Naive thymus-derived CD4-positive, alpha-beta T cell (primary cell): ENCODE measurements at regions not wholly inside any gene's neighbourhood (a gene's known extent, or its start where the extent isn't known, plus 50 kb on each side); places are given as distances from the start of the nearest gene placed in this dataset.
"Not testable (repeated sequence)": the region's sequence is repeated elsewhere in the genome, so short reads cannot be mapped to it uniquely, and the experiment has no call there.

Source experiments
- ATAC-seq: fragments of 150-1000 bp; cut with Tn5 transposase; 2 replicates; pipeline ENCODE4 v1.10.0; 2021; ENCODE audit warnings: mild to moderate bottlenecking, moderate library complexity
- CTCF ChIA-PET: fragments of 350-600 bp; sonication (Branson Sonifier 250); formaldehyde crosslinking; loops from one replicate; lab custom pipeline; 2021; ENCODE audit warnings: antibody characterized with exemption; lab: Charles Lee
- POLR2A ChIA-PET: fragments of 350-600 bp; sonication (Branson Sonifier 250); formaldehyde crosslinking; loops from one replicate; lab custom pipeline; 2021; ENCODE audit warnings: antibody characterized with exemption, inconsistent platforms; lab: Charles Lee
- DNase-seq, 9 donors: peaks; one replicate each; pipeline versions ENCODE4 v3.0.0 to v3.0.0-alpha.2; 2020 to 2022; ENCODE audit warnings: mixed read lengths in 1 of 9
- H3K27ac ChIP-seq: one replicate; pipeline ENCODE4 v1.7.0; 2013; ENCODE audit warnings: mild to moderate bottlenecking, low read depth, low read length, moderate library complexity
- H3K27me3 ChIP-seq, 2 donors: one replicate each; pipeline ENCODE4 v1.7.0; 2013; ENCODE audit warnings: low read length in 2 of 2, mild to moderate bottlenecking in 2 of 2, moderate library complexity in 2 of 2; ENCODE audit not compliant: control insufficient read depth in 2 of 2, insufficient read depth in 2 of 2
- H3K36me3 ChIP-seq, 3 experiments: 1 replicate in 2 of 3; 2 replicates in 1 of 3; pipeline ENCODE4 v1.7.0; 2013; ENCODE audit warnings: low read length in 3 of 3, mild to moderate bottlenecking in 3 of 3, moderate library complexity in 1 of 3; ENCODE audit not compliant: insufficient read depth in 3 of 3, control insufficient read depth in 2 of 3
- H3K4me1 ChIP-seq, 2 donors: one replicate each; pipeline ENCODE4 v1.7.0; 2013; ENCODE audit warnings: low read length in 2 of 2, mild to moderate bottlenecking in 2 of 2, moderate library complexity in 1 of 2; ENCODE audit not compliant: control insufficient read depth in 2 of 2, insufficient read depth in 2 of 2
- H3K4me3 ChIP-seq: 2 replicates; pipeline ENCODE4 v1.7.0; 2013; ENCODE audit warnings: mild to moderate bottlenecking, low read length
- H3K9me3 ChIP-seq, 3 experiments: 1 replicate in 2 of 3; 2 replicates in 1 of 3; pipeline ENCODE4 v1.7.0; 2013; ENCODE audit warnings: low read length in 3 of 3; ENCODE audit not compliant: control insufficient read depth in 2 of 3
- H3K27ac Mint-ChIP-seq, 9 donors: one replicate each; pipeline ENCODE4 v1.8.0; 2020 to 2022; ENCODE audit warnings: mixed read lengths in 9 of 9, mild to moderate bottlenecking in 8 of 9, moderate library complexity in 5 of 9, inconsistent platforms in 2 of 9
- H3K27me3 Mint-ChIP-seq, 5 donors: one replicate each; pipeline ENCODE4 v1.8.0; 2021 to 2022; ENCODE audit warnings: mixed read lengths in 5 of 5, mild to moderate bottlenecking in 1 of 5
- H3K36me3 Mint-ChIP-seq, 5 donors: one replicate each; pipeline ENCODE4 v1.8.0; 2020 to 2022; ENCODE audit warnings: mixed read lengths in 5 of 5, mild to moderate bottlenecking in 3 of 5, inconsistent platforms in 1 of 5
- H3K4me1 Mint-ChIP-seq, 7 donors: one replicate each; pipeline ENCODE4 v1.8.0; 2020 to 2022; ENCODE audit warnings: mixed read lengths in 7 of 7, mild to moderate bottlenecking in 3 of 7, inconsistent platforms in 1 of 7
- H3K4me3 Mint-ChIP-seq, 10 donors: one replicate each; pipeline ENCODE4 v1.8.0; 2020 to 2022; ENCODE audit warnings: mild to moderate bottlenecking in 10 of 10, mixed read lengths in 10 of 10, moderate library complexity in 6 of 10, inconsistent platforms in 2 of 10
- H3K9me3 Mint-ChIP-seq, 11 donors: one replicate each; pipeline ENCODE4 v1.8.0; 2020 to 2022; ENCODE audit warnings: mixed read lengths in 11 of 11, mild to moderate bottlenecking in 4 of 11, inconsistent platforms in 1 of 11, moderate library complexity in 1 of 11
- intact Hi-C, 2 donors: fragments of 100-400 bp; cut with micrococcal nuclease; formaldehyde crosslinking; loops; one replicate each; pipeline ENCODE4 v1.15.1; 2023

- Mint-ChIP-seq H3K4me3 (no peak overlapping the region), H3K9me3 (peaks cover 8 to 28% (median 22%) of the 10 kb centered on the region in 11 donors), H3K36me3 (peaks cover 5 to 22% (median 9%) of the 10 kb centered on the region in 5 donors), H3K4me1 (peaks cover 0 to 6% (median 0%) of the 10 kb centered on the region in 7 donors), H3K27ac (no peak overlapping the region), H3K27me3 (no peaks in the 10 kb centered on the region)
- ATAC-seq (no peak), DNase-seq (no peak)
- intact Hi-C loops, result no loop called here
- Histone ChIP-seq H3K4me1 (no peaks in the 10 kb centered on the region), H3K36me3 (no peaks in the 10 kb centered on the region), H3K27ac (no peak overlapping the region), H3K27me3 (no peaks in the 10 kb centered on the region), H3K9me3 (peaks cover 0 to 8% (median 3%) of the 10 kb centered on the region in 3 experiments), H3K4me3 (no peak overlapping the region)
- ChIA-PET POLR2A (no interaction called here), CTCF (interaction anchor here (0.6 kb wide), 1 partner anchor 132 kb away, joined by 3 read pairs; no protein-coding TSS in a partner anchor)
Measured at GRCh38 chr5:40353442-40353841, 326.3 kb upstream of the PTGER4 start.

DNA sequence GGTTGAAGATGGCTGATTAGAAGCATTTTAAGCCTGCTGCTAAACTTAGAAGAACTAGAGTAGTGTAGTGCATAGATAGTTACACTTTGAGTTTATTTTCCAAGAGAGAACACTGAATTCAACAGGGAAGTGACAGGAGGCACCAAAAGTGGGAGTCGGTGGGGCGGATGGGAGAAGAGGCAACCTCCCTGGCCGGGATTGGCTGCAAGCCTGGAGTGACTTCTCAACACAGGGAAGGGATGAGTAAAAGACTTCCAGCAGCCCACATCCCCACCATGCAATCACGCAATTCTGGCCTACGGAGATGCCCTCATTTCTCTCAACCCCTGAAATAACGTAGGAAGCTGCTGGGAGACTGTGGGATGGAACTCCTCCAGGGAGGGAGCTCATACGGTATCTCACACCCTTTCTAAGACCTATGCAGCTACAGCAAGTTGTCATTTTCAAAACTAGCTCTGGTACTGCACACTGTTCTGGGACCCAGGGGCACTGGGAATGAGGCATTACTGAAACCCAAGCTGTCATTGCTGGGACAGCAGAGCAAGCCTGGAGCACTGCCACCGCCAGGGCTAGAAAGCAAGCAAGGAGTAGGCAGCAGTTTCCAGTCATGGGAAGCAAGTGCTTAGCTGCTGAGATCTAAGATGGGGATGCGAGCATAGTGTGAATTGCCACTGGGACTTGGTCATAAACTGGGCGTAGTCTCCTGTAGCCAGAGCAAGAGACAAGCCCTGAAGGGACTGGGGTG, 331.6 kb upstream of the PTGER4 start:
- H3K36me3 Mint-ChIP-seq, result peaks cover 5 to 29% (median 11%) of the 10 kb centered on the region in 5 donors
- no peaks in the 10 kb centered on the region for H3K27me3 Mint-ChIP-seq
- no peak for ATAC-seq
- H3K4me1 Mint-ChIP-seq, result no peaks in the 10 kb centered on the region
- intact Hi-C loops, result no loop called here
- Histone ChIP-seq H3K36me3 (no peaks in the 10 kb centered on the region), H3K4me3 (no peak overlapping the region), H3K27ac (no peak overlapping the region), H3K27me3 (no peaks in the 10 kb centered on the region), H3K9me3 (peaks cover 0 to 8% (median 3%) of the 10 kb centered on the region in 3 experiments), H3K4me1 (no peaks in the 10 kb centered on the region)
- ChIA-PET POLR2A (no interaction called here), CTCF (no interaction called here)
- no peak overlapping the region for H3K4me3 Mint-ChIP-seq
- no peak for DNase-seq
- H3K9me3 Mint-ChIP-seq, result peaks cover 10 to 35% (median 27%) of the 10 kb centered on the region in 11 donors
- no peak overlapping the region for H3K27ac Mint-ChIP-seq

GRCh38 chr5:40346901-40347300, 332.8 kb upstream of the PTGER4 start:
- Mint-ChIP-seq H3K27ac (no peak overlapping the region), H3K9me3 (peaks cover 10 to 35% (median 27%) of the 10 kb centered on the region in 11 donors), H3K27me3 (no peaks in the 10 kb centered on the region), H3K4me3 (no peak overlapping the region), H3K4me1 (no peaks in the 10 kb centered on the region), H3K36me3 (peaks cover 5 to 35% (median 11%) of the 10 kb centered on the region in 5 donors)
- Histone ChIP-seq H3K4me3 (no peak overlapping the region), H3K4me1 (no peaks in the 10 kb centered on the region), H3K27ac (no peak overlapping the region), H3K9me3 (peaks cover 0 to 8% (median 3%) of the 10 kb centered on the region in 3 experiments), H3K36me3 (no peaks in the 10 kb centered on the region), H3K27me3 (no peaks in the 10 kb centered on the region)
- ChIA-PET CTCF (no interaction called here), POLR2A (no interaction called here)
- ATAC-seq (no peak), DNase-seq (no peak)
- intact Hi-C loops, result no loop called here

DNA sequence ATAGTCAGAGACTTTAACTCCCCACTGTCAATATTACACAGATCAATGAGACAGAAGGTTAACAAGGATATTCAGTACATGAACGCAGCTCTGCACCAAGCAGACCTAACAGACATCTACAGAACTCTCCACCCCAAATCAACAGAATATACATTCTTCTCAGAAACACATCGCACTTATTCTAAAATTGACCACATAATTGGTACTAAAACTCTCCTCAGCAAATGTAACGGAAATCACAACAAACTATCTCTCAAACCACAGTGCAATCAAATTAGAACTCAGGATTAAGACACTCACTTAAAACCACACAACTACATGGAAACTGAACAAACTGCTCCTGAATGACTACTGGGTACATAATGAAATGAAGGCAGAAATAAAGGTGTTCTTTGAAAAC, 341.3 kb upstream of the PTGER4 start:
- DNase-seq, H3K27me3 Mint-ChIP-seq, H3K4me3 ChIP-seq, POLR2A ChIA-PET, CTCF ChIA-PET, H3K36me3 ChIP-seq, ATAC-seq, H3K27ac ChIP-seq, intact Hi-C loops, H3K9me3 ChIP-seq, H3K27me3 ChIP-seq: not testable (repeated sequence)
- Mint-ChIP-seq H3K36me3 (peaks cover 0 to 48% (median 8%) of the 10 kb centered on the region in 5 donors), H3K4me1 (peaks cover 0 to 26% (median 0%) of the 10 kb centered on the region in 7 donors), H3K9me3 (peaks cover 0 to 33% (median 4%) of the 10 kb centered on the region in 11 donors), H3K27ac (peak overlapping the region in 2 of 9 donors; percentile 21 to 53), H3K4me3 (peak overlapping the region in 2 of 10 donors; percentile 2 to 35)
- H3K4me1 ChIP-seq, result peaks cover 0 to 39% of the 10 kb centered on the region in 2 donors

- intact Hi-C loops, result loop anchor here in 1 of 2 donors (5.0 kb wide), 1 partner anchor 48 kb away; no protein-coding TSS in a partner anchor
- POLR2A ChIA-PET, result no interaction called here
- no peaks in the 10 kb centered on the region for H3K36me3 ChIP-seq
Measured at GRCh38 chr5:40334242-40334635, 345.5 kb upstream of the PTGER4 start.

GRCh38 chr5:40333459-40334241, 346.1 kb upstream of the PTGER4 start:
- POLR2A ChIA-PET, result no interaction called here
- H3K4me1 Mint-ChIP-seq, result peaks cover 0 to 24% (median 0%) of the 10 kb centered on the region in 7 donors
- Histone ChIP-seq H3K4me1 (peaks cover 0 to 46% of the 10 kb centered on the region in 2 donors), H3K27me3 (no peaks in the 10 kb centered on the region), H3K9me3 (no peaks in the 10 kb centered on the region), H3K36me3 (no peaks in the 10 kb centered on the region), H3K4me3 (no peak overlapping the region), H3K27ac (no peak overlapping the region)
- ATAC-seq (peak; percentile 38), DNase-seq (no peak)
- no peak overlapping the region for H3K27ac Mint-ChIP-seq
- no peaks in the 10 kb centered on the region for H3K27me3 Mint-ChIP-seq
- no peak overlapping the region for H3K4me3 Mint-ChIP-seq
- H3K9me3 Mint-ChIP-seq, result peaks cover 0 to 14% (median 3%) of the 10 kb centered on the region in 11 donors
- peaks cover 0 to 22% (median 6%) of the 10 kb centered on the region in 5 donors for H3K36me3 Mint-ChIP-seq
- CTCF ChIA-PET, result interaction anchor here (0.6 kb wide), 2 partner anchors 10 to 14 kb away, joined by 3 to 4 read pairs; no protein-coding TSS in a partner anchor
- intact Hi-C loops, result loop anchor here in 1 of 2 donors (5.0 kb wide), 1 partner anchor 49 kb away; no protein-coding TSS in a partner anchor

More at GRCh38 chr5:40334242-40334635, 345.5 kb upstream of the PTGER4 start:
- ATAC-seq (no peak), DNase-seq (no peak)
- no peak overlapping the region for H3K27ac ChIP-seq
- Mint-ChIP-seq H3K4me1 (peaks cover 0 to 27% (median 0%) of the 10 kb centered on the region in 7 donors), H3K9me3 (peaks cover 0 to 15% (median 4%) of the 10 kb centered on the region in 11 donors), H3K27me3 (no peaks in the 10 kb centered on the region), H3K27ac (no peak overlapping the region), H3K4me3 (no peak overlapping the region), H3K36me3 (peaks cover 0 to 26% (median 8%) of the 10 kb centered on the region in 5 donors)
- CTCF ChIA-PET, result interaction anchor here (0.6 kb wide), 2 partner anchors 10 to 15 kb away, joined by 3 to 4 read pairs; no protein-coding TSS in a partner anchor
- H3K27me3 ChIP-seq, result no peaks in the 10 kb centered on the region
- H3K4me3 ChIP-seq, result no peak overlapping the region
- H3K9me3 ChIP-seq, result no peaks in the 10 kb centered on the region
- peaks cover 0 to 46% of the 10 kb centered on the region in 2 donors for H3K4me1 ChIP-seq
